ENCODE measurements at regions not wholly inside any gene's neighbourhood (a gene's known extent, or its start where the extent isn't known, plus 50 kb on each side); places are given as distances from the start of the nearest gene placed in this dataset.

DNA sequence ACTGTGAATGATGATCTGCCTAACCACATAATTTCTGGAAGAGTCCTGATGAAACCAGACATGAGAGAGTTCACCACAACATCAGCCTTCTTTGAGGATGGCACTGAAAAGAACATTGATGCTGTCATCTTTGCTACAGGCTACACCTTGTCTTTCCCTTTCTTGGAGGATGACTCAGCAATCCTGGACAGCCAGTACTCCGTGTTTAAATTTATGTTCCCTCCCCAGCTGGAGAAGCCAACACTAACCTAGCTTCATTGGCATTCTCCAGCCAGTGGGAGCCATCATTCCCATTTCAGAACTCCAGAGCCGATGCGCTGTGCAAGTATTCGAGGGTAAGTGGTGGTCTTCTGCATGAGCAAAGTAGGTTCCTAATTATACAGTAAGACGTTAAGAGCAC is 164.1 kb upstream of the POGK start:
- H3K36me3 ChIP-seq (ENCODE audit: control insufficient read depth in 1 of 2, insufficient read depth in 2 of 2, low read depth in 1 of 2, low read length in 2 of 2): no peaks in the 10 kb centered on the region
- H2AFZ ChIP-seq (ENCODE audit: low read depth, low read length): no peak overlapping the region
- H4K91ac ChIP-seq (ENCODE audit: low read length): no peak overlapping the region
- H3K4me1 ChIP-seq (ENCODE audit: control insufficient read depth, insufficient read depth, low read depth, low read length): no peaks in the 10 kb centered on the region
- H3K23ac ChIP-seq (ENCODE audit: low read length in 2 of 2): no peak overlapping the region
- no peak overlapping the region for H3K18ac ChIP-seq (ENCODE audit: low read depth in 1 of 2, low read length in 2 of 2)
- no peak overlapping the region for H3K4ac ChIP-seq (ENCODE audit: low read depth in 1 of 2, low read length in 2 of 2)
- H3K27ac ChIP-seq (ENCODE audit: low read length, poor library complexity, severe bottlenecking): no peak overlapping the region
- H3K79me1 ChIP-seq (replicated peaks; ENCODE audit: low read length, poor library complexity, severe bottlenecking): no peaks in the 10 kb centered on the region
- H2BK12ac ChIP-seq (ENCODE audit: low read length in 2 of 2): no peak overlapping the region
- H3K27me3 ChIP-seq (ENCODE audit: control insufficient read depth in 1 of 2, insufficient read depth in 1 of 2, low read length in 2 of 2): no peaks in the 10 kb centered on the region
- no peak overlapping the region for H2AK5ac ChIP-seq (ENCODE audit: low read length, severe bottlenecking)
- no peak overlapping the region for H2BK15ac ChIP-seq (ENCODE audit: low read depth, poor library complexity, severe bottlenecking)
- no peak for DNase-seq
- no peak overlapping the region for H2BK5ac ChIP-seq (ENCODE audit: low read depth, low read length, poor library complexity, severe bottlenecking)
- no peak overlapping the region for H2BK120ac ChIP-seq (ENCODE audit: low read depth, low read length)
- H3K9me3 ChIP-seq (ENCODE audit: control insufficient read depth, low read length): no peaks in the 10 kb centered on the region
- H3K9ac ChIP-seq (ENCODE audit: low read length): no peak overlapping the region
- H3K4me3 ChIP-seq (ENCODE audit: insufficient read depth in 1 of 2, low read depth in 1 of 2, low read length in 2 of 2): no peak overlapping the region
- H3K4me2 ChIP-seq (ENCODE audit: low read length, poor library complexity, severe bottlenecking): no peak overlapping the region
- WGBS: 21% methylated on average over 1 of the region's 5 CpGs
- no peak overlapping the region for H4K8ac ChIP-seq (ENCODE audit: low read length)
- H3K14ac ChIP-seq (ENCODE audit: low read length in 2 of 2): no peak overlapping the region

GRCh38 chr1:166676981-166677380 is 162.3 kb upstream of the POGK start:
- no peak overlapping the region for H3K9ac ChIP-seq (ENCODE audit: low read length)
- H3K14ac ChIP-seq (ENCODE audit: low read length in 2 of 2): no peak overlapping the region
- no peaks in the 10 kb centered on the region for H3K4me1 ChIP-seq (ENCODE audit: control insufficient read depth, insufficient read depth, low read depth, low read length)
- no peaks in the 10 kb centered on the region for H3K27me3 ChIP-seq (ENCODE audit: control insufficient read depth in 1 of 2, insufficient read depth in 1 of 2, low read length in 2 of 2)
- H3K9me3 ChIP-seq (ENCODE audit: control insufficient read depth, low read length): no peaks in the 10 kb centered on the region
- H3K79me1 ChIP-seq (replicated peaks; ENCODE audit: low read length, poor library complexity, severe bottlenecking): no peaks in the 10 kb centered on the region
- H3K18ac ChIP-seq (ENCODE audit: low read depth in 1 of 2, low read length in 2 of 2): no peak overlapping the region
- H3K4me3 ChIP-seq (ENCODE audit: insufficient read depth in 1 of 2, low read depth in 1 of 2, low read length in 2 of 2): no peak overlapping the region
- no peak overlapping the region for H4K8ac ChIP-seq (ENCODE audit: low read length)
- no peak overlapping the region for H2AFZ ChIP-seq (ENCODE audit: low read depth, low read length)
- H3K4me2 ChIP-seq (ENCODE audit: low read length, poor library complexity, severe bottlenecking): no peak overlapping the region
- H3K4ac ChIP-seq (ENCODE audit: low read depth in 1 of 2, low read length in 2 of 2): no peak overlapping the region
- H4K91ac ChIP-seq (ENCODE audit: low read length): no peak overlapping the region
- no peak overlapping the region for H3K23ac ChIP-seq (ENCODE audit: low read length in 2 of 2)
- DNase-seq: no peak
- no peak overlapping the region for H3K27ac ChIP-seq (ENCODE audit: low read length, poor library complexity, severe bottlenecking)
- no peak overlapping the region for H2BK120ac ChIP-seq (ENCODE audit: low read depth, low read length)
- H3K36me3 ChIP-seq (ENCODE audit: control insufficient read depth in 1 of 2, insufficient read depth in 2 of 2, low read depth in 1 of 2, low read length in 2 of 2): no peaks in the 10 kb centered on the region
- H2BK15ac ChIP-seq (ENCODE audit: low read depth, poor library complexity, severe bottlenecking): no peak overlapping the region
- H2AK5ac ChIP-seq (ENCODE audit: low read length, severe bottlenecking): no peak overlapping the region
- no peak overlapping the region for H2BK5ac ChIP-seq (ENCODE audit: low read depth, low read length, poor library complexity, severe bottlenecking)
- H2BK12ac ChIP-seq (ENCODE audit: low read length in 2 of 2): no peak overlapping the region

DNA sequence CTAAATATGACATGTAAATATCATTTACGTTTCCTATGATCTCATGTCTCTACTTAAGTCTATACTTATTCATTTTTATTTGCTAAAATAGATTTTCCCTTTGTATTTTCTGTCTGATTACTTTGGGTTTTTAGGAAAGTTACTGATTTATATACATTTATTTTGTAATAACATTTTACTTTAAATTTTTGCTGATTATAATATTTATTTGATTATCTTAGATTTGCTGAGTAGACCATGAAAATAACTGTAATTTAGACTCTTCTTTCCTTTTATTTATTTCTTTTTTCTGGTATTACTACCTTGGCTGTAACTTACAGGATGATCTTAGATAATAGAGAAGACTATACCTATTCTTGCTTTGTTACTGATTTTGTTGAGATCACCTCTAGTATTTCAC is 159.9 kb upstream of the POGK start:
- H3K14ac ChIP-seq (ENCODE audit: low read length in 2 of 2): no peak overlapping the region
- H4K8ac ChIP-seq (ENCODE audit: low read length): no peak overlapping the region
- no peaks in the 10 kb centered on the region for H3K27me3 ChIP-seq (ENCODE audit: control insufficient read depth in 1 of 2, insufficient read depth in 1 of 2, low read length in 2 of 2)
- no peak overlapping the region for H3K9ac ChIP-seq (ENCODE audit: low read length)
- no peak overlapping the region for H3K4me3 ChIP-seq (ENCODE audit: insufficient read depth in 1 of 2, low read depth in 1 of 2, low read length in 2 of 2)
- no peaks in the 10 kb centered on the region for H3K79me1 ChIP-seq (replicated peaks; ENCODE audit: low read length, poor library complexity, severe bottlenecking)
- no peak overlapping the region for H3K4me2 ChIP-seq (ENCODE audit: low read length, poor library complexity, severe bottlenecking)
- no peak overlapping the region for H2BK15ac ChIP-seq (ENCODE audit: low read depth, poor library complexity, severe bottlenecking)
- H3K36me3 ChIP-seq (ENCODE audit: control insufficient read depth in 1 of 2, insufficient read depth in 2 of 2, low read depth in 1 of 2, low read length in 2 of 2): no peaks in the 10 kb centered on the region
- no peak overlapping the region for H2AK5ac ChIP-seq (ENCODE audit: low read length, severe bottlenecking)
- H2AFZ ChIP-seq (ENCODE audit: low read depth, low read length): no peak overlapping the region
- H4K91ac ChIP-seq (ENCODE audit: low read length): no peak overlapping the region
- H3K4me1 ChIP-seq (ENCODE audit: control insufficient read depth, insufficient read depth, low read depth, low read length): no peaks in the 10 kb centered on the region
- no peak overlapping the region for H2BK120ac ChIP-seq (ENCODE audit: low read depth, low read length)
- H3K27ac ChIP-seq (ENCODE audit: low read length, poor library complexity, severe bottlenecking): no peak overlapping the region
- no peak overlapping the region for H2BK5ac ChIP-seq (ENCODE audit: low read depth, low read length, poor library complexity, severe bottlenecking)
- DNase-seq: no peak
- no peak overlapping the region for H3K4ac ChIP-seq (ENCODE audit: low read depth in 1 of 2, low read length in 2 of 2)
- H3K18ac ChIP-seq (ENCODE audit: low read depth in 1 of 2, low read length in 2 of 2): no peak overlapping the region
- H3K23ac ChIP-seq (ENCODE audit: low read length in 2 of 2): no peak overlapping the region
- WGBS: no CpG with 5 or more reads among the region's 1 CpG
- H2BK12ac ChIP-seq (ENCODE audit: low read length in 2 of 2): no peak overlapping the region
- no peaks in the 10 kb centered on the region for H3K9me3 ChIP-seq (ENCODE audit: control insufficient read depth, low read length)

DNA sequence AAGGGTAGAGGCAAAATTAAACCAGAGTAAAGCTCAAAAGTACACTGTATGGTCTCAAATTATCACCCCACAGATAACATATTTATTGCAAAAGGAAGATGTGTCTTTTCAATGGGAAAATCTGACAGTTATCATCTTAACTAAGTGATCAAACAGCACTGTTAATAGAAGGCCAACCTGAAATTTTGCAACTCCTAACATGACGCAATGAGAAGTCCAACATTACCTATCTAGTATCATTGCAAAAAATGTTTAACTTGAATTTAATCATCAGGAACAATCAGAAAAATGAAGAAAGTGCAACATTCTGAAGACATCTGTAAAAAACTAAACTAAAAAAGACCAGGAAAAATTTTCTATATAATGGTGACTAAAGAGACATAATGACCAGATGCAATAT is 156.7 kb upstream of the POGK start:
- 100% methylated on average over 1 of the region's 1 CpG for WGBS
- Histone ChIP-seq H3K79me1 (replicated peaks; ENCODE audit: low read length, poor library complexity, severe bottlenecking) (no peaks in the 10 kb centered on the region), H3K9ac (ENCODE audit: low read length) (no peak overlapping the region), H2BK12ac (ENCODE audit: low read length in 2 of 2) (no peak overlapping the region), H3K27ac (ENCODE audit: low read length, poor library complexity, severe bottlenecking) (no peak overlapping the region), H3K14ac (ENCODE audit: low read length in 2 of 2) (no peak overlapping the region), H3K9me3 (ENCODE audit: control insufficient read depth, low read length) (peaks cover 4% of the 10 kb centered on the region), H3K4ac (ENCODE audit: low read depth in 1 of 2, low read length in 2 of 2) (no peak overlapping the region), H4K8ac (ENCODE audit: low read length) (no peak overlapping the region), H3K23ac (ENCODE audit: low read length in 2 of 2) (no peak overlapping the region), H3K4me3 (ENCODE audit: insufficient read depth in 1 of 2, low read depth in 1 of 2, low read length in 2 of 2) (no peak overlapping the region), H3K36me3 (ENCODE audit: control insufficient read depth in 1 of 2, insufficient read depth in 2 of 2, low read depth in 1 of 2, low read length in 2 of 2) (no peaks in the 10 kb centered on the region), H4K91ac (ENCODE audit: low read length) (no peak overlapping the region), H2AK5ac (ENCODE audit: low read length, severe bottlenecking) (no peak overlapping the region), H3K4me2 (ENCODE audit: low read length, poor library complexity, severe bottlenecking) (no peak overlapping the region), H3K4me1 (ENCODE audit: control insufficient read depth, insufficient read depth, low read depth, low read length) (no peaks in the 10 kb centered on the region), H3K27me3 (ENCODE audit: control insufficient read depth in 1 of 2, insufficient read depth in 1 of 2, low read length in 2 of 2) (no peaks in the 10 kb centered on the region), H2AFZ (ENCODE audit: low read depth, low read length) (no peak overlapping the region), H2BK120ac (ENCODE audit: low read depth, low read length) (no peak overlapping the region), H2BK15ac (ENCODE audit: low read depth, poor library complexity, severe bottlenecking) (no peak overlapping the region), H3K18ac (ENCODE audit: low read depth in 1 of 2, low read length in 2 of 2) (no peak overlapping the region), H2BK5ac (ENCODE audit: low read depth, low read length, poor library complexity, severe bottlenecking) (no peak overlapping the region)
- DNase-seq: no peak

Data from mesenchymal stem cell (in vitro differentiated cells and primary cell).